ENCODE measurements at regions not wholly inside any gene's neighbourhood (a gene's known extent, or its start where the extent isn't known, plus 50 kb on each side); places are given as distances from the start of the nearest gene placed in this dataset.

- TF ChIP-seq, protein P1, sequence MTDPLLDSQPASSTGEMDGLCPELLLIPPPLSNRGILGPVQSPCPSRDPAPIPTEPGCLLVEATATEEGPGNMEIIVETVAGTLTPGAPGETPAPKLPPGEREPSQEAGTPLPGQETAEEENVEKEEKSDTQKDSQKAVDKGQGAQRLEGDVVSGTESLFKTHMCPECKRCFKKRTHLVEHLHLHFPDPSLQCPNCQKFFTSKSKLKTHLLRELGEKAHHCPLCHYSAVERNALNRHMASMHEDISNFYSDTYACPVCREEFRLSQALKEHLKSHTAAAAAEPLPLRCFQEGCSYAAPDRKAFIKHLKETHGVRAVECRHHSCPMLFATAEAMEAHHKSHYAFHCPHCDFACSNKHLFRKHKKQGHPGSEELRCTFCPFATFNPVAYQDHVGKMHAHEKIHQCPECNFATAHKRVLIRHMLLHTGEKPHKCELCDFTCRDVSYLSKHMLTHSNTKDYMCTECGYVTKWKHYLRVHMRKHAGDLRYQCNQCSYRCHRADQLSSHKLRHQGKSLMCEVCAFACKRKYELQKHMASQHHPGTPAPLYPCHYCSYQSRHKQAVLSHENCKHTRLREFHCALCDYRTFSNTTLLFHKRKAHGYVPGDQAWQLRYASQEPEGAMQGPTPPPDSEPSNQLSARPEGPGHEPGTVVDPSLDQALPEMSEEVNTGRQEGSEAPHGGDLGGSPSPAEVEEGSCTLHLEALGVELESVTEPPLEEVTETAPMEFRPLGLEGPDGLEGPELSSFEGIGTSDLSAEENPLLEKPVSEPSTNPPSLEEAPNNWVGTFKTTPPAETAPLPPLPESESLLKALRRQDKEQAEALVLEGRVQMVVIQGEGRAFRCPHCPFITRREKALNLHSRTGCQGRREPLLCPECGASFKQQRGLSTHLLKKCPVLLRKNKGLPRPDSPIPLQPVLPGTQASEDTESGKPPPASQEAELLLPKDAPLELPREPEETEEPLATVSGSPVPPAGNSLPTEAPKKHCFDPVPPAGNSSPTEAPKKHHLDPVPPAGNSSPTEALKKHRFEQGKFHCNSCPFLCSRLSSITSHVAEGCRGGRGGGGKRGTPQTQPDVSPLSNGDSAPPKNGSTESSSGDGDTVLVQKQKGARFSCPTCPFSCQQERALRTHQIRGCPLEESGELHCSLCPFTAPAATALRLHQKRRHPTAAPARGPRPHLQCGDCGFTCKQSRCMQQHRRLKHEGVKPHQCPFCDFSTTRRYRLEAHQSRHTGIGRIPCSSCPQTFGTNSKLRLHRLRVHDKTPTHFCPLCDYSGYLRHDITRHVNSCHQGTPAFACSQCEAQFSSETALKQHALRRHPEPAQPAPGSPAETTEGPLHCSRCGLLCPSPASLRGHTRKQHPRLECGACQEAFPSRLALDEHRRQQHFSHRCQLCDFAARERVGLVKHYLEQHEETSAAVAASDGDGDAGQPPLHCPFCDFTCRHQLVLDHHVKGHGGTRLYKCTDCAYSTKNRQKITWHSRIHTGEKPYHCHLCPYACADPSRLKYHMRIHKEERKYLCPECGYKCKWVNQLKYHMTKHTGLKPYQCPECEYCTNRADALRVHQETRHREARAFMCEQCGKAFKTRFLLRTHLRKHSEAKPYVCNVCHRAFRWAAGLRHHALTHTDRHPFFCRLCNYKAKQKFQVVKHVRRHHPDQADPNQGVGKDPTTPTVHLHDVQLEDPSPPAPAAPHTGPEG (CRISPR knock-in tag; IDR thresholded peaks at IDR 0.05) = no peak
- TF ChIP-seq FOXC1 (CRISPR knock-in tag; IDR thresholded peaks at IDR 0.05; ENCODE audit: borderline replicate concordance) = no peak
- TF ChIP-seq BORCS8-MEF2B (CRISPR knock-in tag; IDR thresholded peaks at IDR 0.05) = no peak
- no peak for TF ChIP-seq KLF12 (CRISPR knock-in tag; IDR thresholded peaks at IDR 0.05; ENCODE audit: borderline replicate concordance)
Measured at GRCh38 chr20:21004386-21005076, 101.6 kb downstream of the LINC00237 start (continued).

- Histone ChIP-seq H3K4me1 (ENCODE audit: insufficient read depth, low read length) (peaks cover 24% of the 10 kb centered on the region), H3K27me3 (ENCODE audit: control insufficient read depth in 1 of 2, insufficient read depth in 2 of 2, low read length in 2 of 2) (no peaks in the 10 kb centered on the region), H3K36me3 (replicated peaks in 1 of 2; ENCODE audit: control insufficient read depth in 1 of 2, insufficient read depth in 2 of 2, low read length in 2 of 2) (no peaks in the 10 kb centered on the region), H3K4me2 (ENCODE audit: low read depth, low read length) (no peak overlapping the region), H3K9me3 (ENCODE audit: low read length) (no peaks in the 10 kb centered on the region), H4K20me1 (ENCODE audit: insufficient read depth, low read length) (no peaks in the 10 kb centered on the region), H3K9ac (ENCODE audit: insufficient read depth, low read depth, low read length) (no peak overlapping the region), H3K79me2 (ENCODE audit: insufficient read depth, low read length) (no peaks in the 10 kb centered on the region), H3K4me3 (replicated peaks in 1 of 3; ENCODE audit: insufficient read depth in 1 of 3, low read depth in 2 of 3, low read length in 3 of 3) (no peak overlapping the region), H2AFZ (ENCODE audit: low read length) (no peak overlapping the region), H3K27ac (ENCODE audit: extremely low read length, insufficient read depth, low read length) (no peak overlapping the region)
- DNase-seq (ENCODE audit: low spot score) (no peak), FAIRE-seq (no peak), ATAC-seq (peak; percentile 56)
- in situ Hi-C loops (cut with HindIII; ENCODE audit: extremely low pct_ligation_motif_present, low pct_unique_long_range_greater_than_20kb) (no loop called here), intact Hi-C loops (cut with micrococcal nuclease; ENCODE audit: unreplicated experiment) (no loop called here)
- ChIA-PET POLR2A (no interaction called here), CTCF (ENCODE audit: low intra/inter-chr PET ratio, low total read pairs) (no interaction called here)
- no TSS peak for BruUV-seq (replicated peaks)
- TF ChIP-seq KLF11 (CRISPR knock-in tag; IDR thresholded peaks at IDR 0.05) (no peak), ZNF484 (CRISPR knock-in tag; IDR thresholded peaks at IDR 0.05; ENCODE audit: borderline replicate concordance, low read depth) (no peak), HMGXB4 (CRISPR knock-in tag; IDR thresholded peaks at IDR 0.05; ENCODE audit: borderline replicate concordance in 1 of 2, low read depth in 1 of 2) (no peak), SALL1 (CRISPR knock-in tag; IDR thresholded peaks at IDR 0.05) (no peak), HNRNPL (IDR thresholded peaks at IDR 0.05; ENCODE audit: low read depth, low read length) (no peak), CHD4 (IDR thresholded peaks at IDR 0.05; ENCODE audit: borderline replicate concordance, low read length) (no peak), ZSCAN21 (CRISPR knock-in tag; IDR thresholded peaks at IDR 0.05; ENCODE audit: borderline replicate concordance) (no peak), CERS6 (CRISPR knock-in tag; IDR thresholded peaks at IDR 0.05) (no peak)
- 96% methylated on average over 2 of the region's 2 CpGs for WGBS (ENCODE audit: low lambda C conversion rate)
Measured at GRCh38 chr20:21003902-21004301, 102.3 kb downstream of the LINC00237 start.
